ENCODE measurements at regions not wholly inside any gene's neighbourhood (a gene's known extent, or its start where the extent isn't known, plus 50 kb on each side); places are given as distances from the start of the nearest gene placed in this dataset.

DNA sequence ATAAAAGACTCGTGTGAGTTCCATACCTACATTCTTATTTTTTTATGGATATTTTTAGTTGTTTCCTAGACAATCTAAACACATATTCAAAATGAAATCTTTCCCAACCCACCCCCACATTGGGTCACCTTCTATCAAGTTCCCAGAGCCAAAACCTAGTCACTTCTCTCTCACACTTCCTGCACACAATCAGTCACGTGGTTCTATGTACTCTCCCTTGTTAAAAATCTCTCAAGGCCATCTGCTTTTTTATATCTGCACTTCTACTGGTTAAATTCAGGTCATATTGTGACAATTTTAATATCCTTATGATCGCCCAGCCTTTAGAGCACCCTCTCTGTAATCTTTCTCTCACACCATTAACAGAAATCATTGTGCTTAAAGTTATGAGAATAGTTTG, 175.0 kb upstream of the SYT10 start:
- TF ChIP-seq CHD2 (IDR thresholded peaks at IDR 0.05; ENCODE audit: low read depth, low read length) (no peak), ZBTB21 (CRISPR knock-in tag; IDR thresholded peaks at IDR 0.05) (no peak), SATB2 (CRISPR knock-in tag; IDR thresholded peaks at IDR 0.05) (no peak), SP140L (CRISPR knock-in tag; IDR thresholded peaks at IDR 0.05; ENCODE audit: borderline replicate concordance) (no peak), ZNF10 (CRISPR knock-in tag; IDR thresholded peaks at IDR 0.05; ENCODE audit: borderline replicate concordance, low read depth) (no peak)
- TF ChIP-seq, protein P1, sequence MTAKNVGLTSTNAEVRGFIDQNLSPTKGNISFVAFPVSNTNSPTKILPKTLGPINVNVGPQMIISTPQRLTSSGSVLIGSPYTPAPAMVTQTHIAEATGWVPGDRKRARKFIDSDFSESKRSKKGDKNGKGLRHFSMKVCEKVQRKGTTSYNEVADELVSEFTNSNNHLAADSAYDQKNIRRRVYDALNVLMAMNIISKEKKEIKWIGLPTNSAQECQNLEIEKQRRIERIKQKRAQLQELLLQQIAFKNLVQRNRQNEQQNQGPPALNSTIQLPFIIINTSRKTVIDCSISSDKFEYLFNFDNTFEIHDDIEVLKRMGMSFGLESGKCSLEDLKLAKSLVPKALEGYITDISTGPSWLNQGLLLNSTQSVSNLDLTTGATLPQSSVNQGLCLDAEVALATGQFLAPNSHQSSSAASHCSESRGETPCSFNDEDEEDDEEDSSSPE (CRISPR knock-in tag; IDR thresholded peaks at IDR 0.05) = no peak
- TF ChIP-seq, protein P2, sequence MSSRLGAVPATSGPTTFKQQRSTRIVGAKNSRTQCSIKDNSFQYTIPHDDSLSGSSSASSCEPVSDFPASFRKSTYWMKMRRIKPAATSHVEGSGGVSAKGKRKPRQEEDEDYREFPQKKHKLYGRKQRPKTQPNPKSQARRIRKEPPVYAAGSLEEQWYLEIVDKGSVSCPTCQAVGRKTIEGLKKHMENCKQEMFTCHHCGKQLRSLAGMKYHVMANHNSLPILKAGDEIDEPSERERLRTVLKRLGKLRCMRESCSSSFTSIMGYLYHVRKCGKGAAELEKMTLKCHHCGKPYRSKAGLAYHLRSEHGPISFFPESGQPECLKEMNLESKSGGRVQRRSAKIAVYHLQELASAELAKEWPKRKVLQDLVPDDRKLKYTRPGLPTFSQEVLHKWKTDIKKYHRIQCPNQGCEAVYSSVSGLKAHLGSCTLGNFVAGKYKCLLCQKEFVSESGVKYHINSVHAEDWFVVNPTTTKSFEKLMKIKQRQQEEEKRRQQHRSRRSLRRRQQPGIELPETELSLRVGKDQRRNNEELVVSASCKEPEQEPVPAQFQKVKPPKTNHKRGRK (CRISPR knock-in tag; IDR thresholded peaks at IDR 0.05) = no peak

All from HepG2 (cell line).